ENCODE measurements at regions not wholly inside any gene's neighbourhood (a gene's known extent, or its start where the extent isn't known, plus 50 kb on each side); places are given as distances from the start of the nearest gene placed in this dataset.

GRCh38 chr5:163190784-163191183, 246.6 kb upstream of the CCNG1 start:
- TF ChIP-seq CTCF (conservative IDR thresholded peaks at IDR 0.05; ENCODE audit: low read depth, low read length), result no peak
- H3K4me3 ChIP-seq (ENCODE audit: low read depth, low read length), result no peak overlapping the region
- no peak for DNase-seq (ENCODE audit: low read depth)

- no peak for DNase-seq (ENCODE audit: low read depth)
- no peak overlapping the region for H3K4me3 ChIP-seq (ENCODE audit: low read depth, low read length)
- TF ChIP-seq CTCF (conservative IDR thresholded peaks at IDR 0.05; ENCODE audit: low read depth, low read length), result no peak
Measured at GRCh38 chr5:163193886-163194285, 243.5 kb upstream of the CCNG1 start.

GRCh38 chr5:163205645-163206044, 231.8 kb upstream of the CCNG1 start:
- no peak overlapping the region for H3K4me3 ChIP-seq (ENCODE audit: low read depth, low read length)
- no peak for DNase-seq (ENCODE audit: low read depth)
- no peak for TF ChIP-seq CTCF (conservative IDR thresholded peaks at IDR 0.05; ENCODE audit: low read depth, low read length)

- H3K4me3 ChIP-seq (ENCODE audit: low read depth, low read length), result no peak overlapping the region
- DNase-seq (ENCODE audit: low read depth), result no peak
- TF ChIP-seq CTCF (conservative IDR thresholded peaks at IDR 0.05; ENCODE audit: low read depth, low read length), result no peak
Measured at GRCh38 chr5:163221581-163221980, 215.8 kb upstream of the CCNG1 start.

- no peak for TF ChIP-seq CTCF (conservative IDR thresholded peaks at IDR 0.05; ENCODE audit: low read depth, low read length)
- H3K4me3 ChIP-seq (ENCODE audit: low read depth, low read length), result no peak overlapping the region
- DNase-seq (ENCODE audit: low read depth), result no peak
Measured at GRCh38 chr5:163222982-163223381, 214.4 kb upstream of the CCNG1 start.

GRCh38 chr5:163244445-163244987, 192.9 kb upstream of the CCNG1 start:
- no peak for DNase-seq (ENCODE audit: low read depth)
- TF ChIP-seq CTCF (conservative IDR thresholded peaks at IDR 0.05; ENCODE audit: low read depth, low read length), result no peak
- H3K4me3 ChIP-seq (ENCODE audit: low read depth, low read length), result no peak overlapping the region

- TF ChIP-seq CTCF (conservative IDR thresholded peaks at IDR 0.05; ENCODE audit: low read depth, low read length), result no peak
Measured at GRCh38 chr5:163245584-163245983, 191.8 kb upstream of the CCNG1 start.

More at GRCh38 chr5:163245584-163245983, 191.8 kb upstream of the CCNG1 start:
- H3K4me3 ChIP-seq (ENCODE audit: low read depth, low read length), result no peak overlapping the region
- no peak for DNase-seq (ENCODE audit: low read depth)
